Ureter (tissue), 1 donor: ENCODE measurements at regions not wholly inside any gene's neighbourhood (a gene's known extent, or its start where the extent isn't known, plus 50 kb on each side); places are given as distances from the start of the nearest gene placed in this dataset.

ENCODE experiments used
- DNase-seq: peaks from one replicate; pipeline ENCODE4 v3.0.0-alpha.2; 2020; ENCODE audit warnings: low spot score
- donor health status: DM: yes; HTN: yes; CAD: no.

DNA sequence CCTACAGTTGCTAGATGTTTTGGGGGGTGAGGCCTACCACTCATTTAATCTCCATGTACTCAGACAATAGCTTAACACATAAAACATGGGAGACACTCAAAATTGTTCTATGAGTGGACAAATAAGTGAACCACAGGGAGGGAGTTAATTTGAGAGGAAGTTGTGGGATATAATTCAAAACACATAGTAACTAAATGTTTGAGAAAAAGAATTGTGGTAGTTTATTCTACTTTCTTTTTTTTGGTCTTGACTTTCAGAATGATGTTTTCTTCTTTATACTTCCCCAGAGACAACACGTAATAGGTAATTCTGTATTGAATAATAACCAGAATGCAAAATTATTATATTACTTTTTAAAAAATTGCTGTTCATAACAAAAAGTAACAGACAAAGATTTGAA is 453.8 kb downstream of the RFPL4B start:
- no peak for DNase-seq

DNA sequence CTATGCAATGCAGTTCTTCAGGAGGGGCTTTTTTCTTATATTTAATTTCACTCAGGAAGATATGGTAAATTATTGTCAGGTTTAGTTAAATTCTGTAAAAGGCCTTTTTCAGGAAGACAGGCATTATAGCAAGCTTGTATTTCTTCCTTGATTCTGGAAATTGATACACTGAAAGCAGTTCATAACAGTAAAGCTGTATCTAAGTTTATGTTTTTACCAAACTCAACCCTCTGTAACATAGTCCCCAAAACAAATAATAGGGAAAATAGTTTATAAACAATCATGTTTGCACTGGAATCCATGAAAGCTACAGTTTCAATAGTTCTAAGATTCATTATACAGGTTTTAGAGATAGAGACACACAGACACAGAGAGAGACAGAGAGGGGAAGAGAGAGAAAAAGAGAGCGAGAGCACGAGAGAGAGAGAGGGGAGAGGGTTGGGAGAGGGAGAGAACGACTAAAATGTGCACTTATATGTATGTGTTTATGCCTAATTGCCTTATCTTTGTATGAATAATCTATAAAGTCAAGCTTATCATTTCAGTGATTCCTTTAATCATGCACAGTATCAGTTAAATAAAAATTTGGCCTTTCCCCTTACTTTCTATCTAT is 454.4 kb downstream of the RFPL4B start:
- no peak for DNase-seq

DNA sequence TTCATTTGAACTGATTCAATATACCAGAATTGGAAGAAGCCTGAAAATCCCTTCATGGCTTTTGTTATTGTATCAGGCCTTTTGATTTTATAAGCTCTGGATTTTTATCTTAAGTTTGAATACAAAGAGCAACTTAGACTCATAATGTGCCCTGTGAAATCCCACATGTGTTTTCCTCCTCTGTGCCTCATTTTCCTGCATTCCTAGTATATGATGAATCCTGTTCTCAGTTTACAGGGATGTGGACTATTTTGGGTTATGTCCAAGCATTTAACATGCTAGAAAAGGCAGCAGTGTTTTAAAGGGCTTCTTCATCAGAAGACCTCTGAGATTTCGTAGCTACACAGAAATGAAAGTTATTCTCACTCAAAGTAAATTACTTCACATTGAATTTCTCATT is 455.0 kb downstream of the RFPL4B start:
- no peak for DNase-seq

DNA sequence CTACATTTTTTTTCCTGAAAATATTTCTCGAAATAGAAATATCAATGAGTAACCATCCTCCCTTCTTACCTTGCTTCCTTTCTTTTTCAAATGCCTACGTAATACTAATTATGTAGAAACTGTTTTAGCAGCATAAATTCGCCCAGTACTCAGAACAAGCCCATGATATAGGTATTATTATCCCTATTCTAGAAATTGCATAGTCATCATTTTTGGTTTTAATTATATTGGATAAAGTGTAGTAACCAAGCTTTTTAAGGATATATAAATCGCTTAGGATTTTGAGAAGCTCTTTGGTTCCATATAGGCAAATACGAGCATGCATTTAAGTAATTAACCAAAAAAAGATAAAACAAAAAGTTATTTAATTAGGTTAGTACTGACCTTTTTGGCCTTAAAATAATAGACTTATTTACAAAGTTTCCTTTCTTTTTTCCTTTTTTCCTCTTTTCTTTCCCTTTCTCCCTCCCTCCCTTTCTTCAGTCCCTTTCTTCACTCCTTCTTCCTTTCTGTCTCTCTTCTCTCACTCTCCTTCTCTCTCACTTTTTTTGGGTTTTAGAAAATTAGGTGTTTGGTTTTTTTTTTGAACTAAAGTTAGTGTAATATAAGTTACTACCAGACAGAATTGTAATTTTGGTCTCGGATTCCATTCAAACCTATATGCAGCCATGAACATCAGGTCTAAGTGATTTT is 457.7 kb downstream of the RFPL4B start:
- no peak for DNase-seq

DNA sequence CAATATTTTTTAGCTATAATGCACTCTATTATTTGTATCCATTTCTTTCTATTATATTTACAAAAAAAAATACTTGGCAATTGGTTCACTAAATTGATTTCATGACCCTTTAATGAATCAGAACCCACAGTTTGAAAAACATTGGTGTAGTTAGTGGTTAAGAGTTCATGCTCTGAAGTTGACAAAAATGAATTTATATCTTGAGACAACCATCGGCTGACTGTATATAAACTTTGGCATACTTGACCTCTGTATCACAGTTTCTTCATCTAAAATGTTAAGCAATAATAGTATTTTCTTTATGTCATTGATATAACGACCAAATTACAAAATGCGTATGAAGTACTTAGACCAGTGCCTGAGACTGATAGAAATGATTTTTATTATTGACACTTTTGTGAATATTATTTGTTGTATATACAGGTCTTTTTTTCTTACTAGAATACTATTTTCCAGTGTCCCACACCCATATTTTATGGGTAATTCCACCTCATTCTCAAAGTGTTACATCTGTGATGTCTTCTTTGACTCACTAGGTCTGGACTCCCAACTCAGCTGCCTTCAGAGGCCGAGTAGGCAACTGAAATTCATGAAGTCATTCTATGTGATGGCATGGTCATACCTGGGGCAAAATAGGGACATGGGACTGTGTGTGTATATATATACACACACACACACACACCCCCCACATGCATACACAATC is 459.2 kb downstream of the RFPL4B start:
- no peak for DNase-seq

DNA sequence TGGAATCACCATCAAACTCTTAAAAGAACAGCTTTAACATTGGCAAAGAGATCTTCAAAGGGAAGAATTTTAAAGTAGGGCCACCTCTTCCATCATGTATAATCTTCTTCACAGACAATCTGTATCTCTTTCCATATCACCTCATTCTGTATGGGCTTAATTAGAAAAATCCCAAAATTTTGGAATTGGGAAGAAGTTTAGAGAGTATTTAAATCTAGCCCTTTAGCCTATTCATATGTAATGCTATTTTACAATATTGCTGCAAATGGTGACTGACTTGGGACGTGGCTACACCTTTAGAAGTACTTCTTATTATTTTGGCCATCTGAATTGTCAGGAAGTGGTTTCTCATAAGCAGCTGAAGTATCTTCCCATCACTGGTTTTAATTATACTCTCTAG is 474.3 kb downstream of the RFPL4B start:
- DNase-seq: no peak

DNA sequence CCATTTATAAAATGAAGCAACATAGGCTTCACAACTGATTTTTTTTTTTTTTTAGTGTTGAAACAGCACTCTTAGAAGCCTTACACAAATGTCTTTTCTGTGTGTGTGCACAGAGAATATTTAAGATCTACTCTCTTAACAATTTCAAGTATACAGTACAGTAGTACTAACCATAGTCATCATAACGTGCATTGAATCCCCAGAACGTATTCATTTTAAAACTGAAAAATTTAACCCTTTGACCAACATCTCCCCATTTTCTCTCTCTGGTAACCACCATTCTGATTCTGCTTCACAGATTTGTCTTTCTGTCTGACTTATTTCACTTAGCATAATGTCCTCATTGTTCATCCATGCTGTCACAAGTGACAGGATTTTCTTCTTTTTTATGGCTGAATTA is 475.6 kb downstream of the RFPL4B start:
- no peak for DNase-seq

DNA sequence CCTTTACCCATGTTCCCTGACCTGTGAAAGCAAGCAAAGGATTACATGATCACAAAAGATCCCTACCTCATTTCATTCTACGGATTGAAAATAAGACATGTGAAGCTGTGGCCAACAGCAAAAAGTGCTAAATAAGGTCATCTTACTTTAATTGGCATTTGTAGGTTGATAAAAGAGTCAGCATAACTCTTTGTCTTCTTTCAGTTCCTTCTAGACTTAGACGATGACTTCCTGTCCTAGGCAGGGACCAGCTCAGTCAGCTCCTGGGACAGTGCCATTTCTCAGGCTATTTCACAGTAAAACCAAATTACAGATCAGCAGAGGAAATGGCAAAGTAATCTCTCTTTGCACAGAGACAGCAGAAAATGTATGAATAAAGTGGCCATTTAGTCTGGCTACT is 480.7 kb downstream of the RFPL4B start:
- no peak for DNase-seq

DNA sequence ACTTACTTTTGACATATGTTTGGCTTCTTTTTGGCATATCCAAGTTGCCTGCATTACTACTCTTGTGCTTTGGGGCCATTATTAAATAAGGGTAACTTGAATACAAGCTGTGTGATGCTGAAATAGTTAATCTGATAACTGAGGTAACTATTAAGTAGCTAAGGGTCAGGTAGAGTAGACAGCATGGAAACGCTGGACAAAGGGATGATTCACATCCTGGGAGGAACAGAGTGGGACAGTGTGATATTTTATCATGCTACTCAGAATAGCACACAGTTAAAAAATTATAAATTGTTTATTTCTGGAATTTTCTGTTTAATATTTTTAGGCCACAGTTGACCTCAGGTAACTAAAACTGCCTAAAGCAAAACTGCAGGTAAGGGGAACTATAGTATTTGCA is 483.9 kb downstream of the RFPL4B start:
- DNase-seq: no peak

DNA sequence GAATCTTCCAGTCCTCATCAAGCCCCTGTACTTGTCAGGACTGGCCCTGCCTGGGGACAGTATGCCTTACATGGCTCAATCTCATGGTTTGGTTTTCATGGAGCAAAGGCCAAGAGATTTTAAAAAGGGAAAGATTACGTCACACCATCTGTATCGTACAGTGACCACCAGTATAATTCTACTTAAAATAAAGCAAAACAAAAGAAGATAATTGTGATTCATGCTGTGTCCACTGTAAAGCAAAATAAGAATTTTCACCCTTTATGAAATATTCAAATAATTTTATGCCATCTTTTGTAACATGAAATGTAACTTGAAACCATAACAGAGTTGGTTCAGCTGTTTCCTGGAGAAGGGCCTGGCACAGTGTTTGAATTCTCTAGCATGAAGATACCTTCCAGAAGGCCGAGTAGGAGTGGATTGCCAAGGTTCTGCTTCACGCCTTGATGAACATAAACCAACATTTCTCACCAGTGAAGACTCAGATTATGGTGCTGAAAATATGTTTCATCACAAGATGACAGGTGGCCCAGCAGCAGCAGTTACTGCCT is 486.5 kb downstream of the RFPL4B start:
- no peak for DNase-seq

DNA sequence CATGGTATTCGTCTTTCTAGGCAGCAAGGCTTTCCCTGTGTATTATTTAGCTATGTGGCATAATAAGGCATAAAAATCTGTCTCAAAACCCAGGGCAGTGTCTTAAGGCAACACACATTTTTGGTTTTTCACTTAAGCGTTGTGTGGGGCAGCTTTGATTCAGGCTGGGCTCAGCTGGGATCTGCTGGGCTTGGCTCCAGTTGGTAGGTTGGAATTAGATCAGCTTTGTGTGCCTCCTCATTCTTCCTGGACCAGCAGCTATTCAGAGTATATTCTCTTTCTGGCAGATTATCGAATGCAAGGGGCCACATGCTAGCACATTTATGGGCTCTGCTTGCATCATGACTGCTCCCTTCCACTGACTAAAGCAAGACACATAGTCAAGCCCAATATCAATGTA is 487.9 kb downstream of the RFPL4B start:
- DNase-seq: no peak

DNA sequence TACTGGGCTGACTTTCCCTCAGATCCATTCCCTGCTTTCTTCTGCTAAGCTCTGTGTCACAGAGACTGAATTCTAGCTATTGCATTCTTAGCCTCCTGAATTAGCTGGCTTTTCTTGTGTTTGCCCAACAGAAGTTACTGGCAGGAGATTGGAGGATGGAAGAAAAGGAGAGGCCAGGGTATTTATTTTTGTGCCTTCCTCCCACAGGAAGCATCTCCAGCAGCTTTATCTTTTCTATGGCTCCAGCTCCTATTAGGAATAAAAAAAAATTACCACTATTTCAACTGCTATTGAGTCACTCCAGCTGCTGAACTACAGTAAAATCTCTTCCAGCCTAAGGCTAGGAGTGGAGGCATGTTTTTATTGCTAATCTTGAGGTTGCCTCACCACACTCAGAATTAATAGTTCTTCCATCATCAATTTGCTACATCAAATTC is 492.4 kb downstream of the RFPL4B start:
- DNase-seq: no peak

DNA sequence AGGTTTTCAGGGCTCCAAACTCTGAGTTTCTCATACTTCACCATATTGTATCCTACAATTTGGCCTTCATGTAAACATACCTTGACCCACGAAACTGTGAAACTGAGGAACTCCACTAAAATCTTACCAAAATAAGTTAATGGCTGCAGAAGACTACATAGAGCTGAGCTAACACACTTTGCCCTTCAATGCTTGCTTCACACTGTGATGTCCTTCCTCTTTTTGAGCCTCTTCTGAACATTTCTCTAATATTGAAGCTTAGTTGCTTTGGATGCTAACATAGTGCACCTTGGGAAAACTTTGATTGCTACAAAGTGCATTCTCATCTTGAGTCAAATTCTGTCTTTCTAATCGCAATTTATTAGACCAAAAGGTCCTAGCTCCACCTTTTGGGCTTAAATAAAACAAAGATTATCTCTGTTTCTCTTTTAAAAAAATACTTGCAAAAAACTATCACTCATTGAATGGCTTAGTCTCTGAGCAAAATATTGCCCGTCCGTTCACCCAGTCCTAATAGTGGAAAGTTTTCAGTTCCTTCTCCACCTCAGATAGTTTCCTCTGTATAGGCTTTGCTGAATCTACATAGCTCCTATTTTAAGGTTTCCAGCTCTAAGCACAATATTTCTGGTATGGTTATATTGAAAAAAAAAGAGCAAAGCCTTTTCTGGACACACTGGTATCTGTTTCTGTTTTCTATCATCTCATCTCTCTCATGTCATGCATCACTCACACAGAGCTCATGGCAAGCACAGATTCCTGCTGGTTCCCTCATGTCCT is 494.6 kb downstream of the RFPL4B start:
- no peak for DNase-seq

DNA sequence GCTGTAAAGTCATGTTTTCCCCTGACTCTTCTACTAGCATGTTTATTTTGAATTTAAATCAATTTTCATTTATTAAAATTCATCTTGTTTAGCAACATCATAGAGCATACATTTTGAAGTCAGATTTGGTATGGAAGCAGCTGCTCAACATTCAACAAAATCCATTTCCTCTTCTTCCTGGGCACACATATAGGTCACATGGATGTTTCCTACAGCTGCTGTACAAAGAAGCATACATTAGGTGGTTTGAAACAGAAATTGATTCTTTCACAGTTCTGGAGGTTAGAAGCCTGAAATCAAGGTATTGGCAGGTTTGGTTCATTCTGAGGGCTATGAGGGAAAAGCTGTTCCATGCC is 495.2 kb downstream of the RFPL4B start:
- no peak for DNase-seq

DNA sequence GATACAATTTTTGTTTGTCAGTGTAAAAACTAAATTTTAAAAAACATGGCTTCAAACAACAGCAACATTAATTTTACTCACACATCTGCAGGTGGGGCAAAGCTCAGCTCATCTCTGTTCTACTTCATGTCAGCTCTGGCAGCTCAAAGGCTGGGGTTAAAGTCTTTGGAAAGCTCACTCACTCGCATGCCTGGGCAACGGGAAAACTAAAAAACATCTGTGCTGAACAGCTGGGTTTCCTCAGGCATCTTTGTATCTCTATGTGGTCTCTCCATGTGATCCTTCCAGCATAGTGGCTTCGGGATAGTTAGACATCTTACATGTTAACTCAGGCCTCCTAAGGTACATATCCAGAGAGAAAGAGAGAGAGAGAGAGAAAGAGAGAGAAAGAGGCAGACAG is 499.6 kb downstream of the RFPL4B start:
- DNase-seq: no peak

DNA sequence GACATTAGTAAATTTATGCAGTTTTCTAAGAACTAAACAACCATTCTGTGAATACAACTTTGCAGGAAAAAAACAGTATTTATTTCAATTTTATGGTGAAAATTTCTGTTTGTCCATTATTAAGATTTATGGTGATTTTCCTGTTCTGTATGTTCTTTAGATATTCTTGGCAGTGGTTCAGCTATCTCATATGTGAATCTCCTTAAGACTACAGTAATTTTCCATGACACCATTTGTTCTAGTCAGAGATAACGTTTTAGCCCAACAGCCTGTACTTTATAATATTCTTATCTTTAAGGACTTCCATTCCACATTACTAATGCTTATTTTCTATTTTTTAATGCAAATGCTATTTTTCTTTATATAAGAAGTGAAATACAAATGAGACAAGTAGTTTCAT is 504.0 kb downstream of the RFPL4B start:
- DNase-seq: no peak

DNA sequence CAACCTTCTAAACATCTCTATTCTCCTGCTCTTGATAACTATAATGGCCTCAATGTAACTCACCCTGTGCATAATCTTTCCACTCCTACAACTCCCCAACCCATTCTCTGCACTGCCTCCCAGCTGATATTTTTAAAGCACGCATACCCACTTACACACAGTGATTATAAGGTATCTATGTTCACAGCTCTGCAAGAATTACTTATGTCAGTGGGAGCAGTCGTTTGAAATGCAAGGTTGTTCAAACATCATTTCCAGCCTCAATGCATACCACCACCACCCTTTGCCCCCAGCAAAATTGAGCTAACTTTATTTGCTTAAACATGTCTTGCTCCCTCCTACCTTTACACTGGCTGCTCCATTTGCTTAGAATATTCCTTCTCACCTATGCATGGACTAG is 506.0 kb downstream of the RFPL4B start:
- no peak for DNase-seq

DNA sequence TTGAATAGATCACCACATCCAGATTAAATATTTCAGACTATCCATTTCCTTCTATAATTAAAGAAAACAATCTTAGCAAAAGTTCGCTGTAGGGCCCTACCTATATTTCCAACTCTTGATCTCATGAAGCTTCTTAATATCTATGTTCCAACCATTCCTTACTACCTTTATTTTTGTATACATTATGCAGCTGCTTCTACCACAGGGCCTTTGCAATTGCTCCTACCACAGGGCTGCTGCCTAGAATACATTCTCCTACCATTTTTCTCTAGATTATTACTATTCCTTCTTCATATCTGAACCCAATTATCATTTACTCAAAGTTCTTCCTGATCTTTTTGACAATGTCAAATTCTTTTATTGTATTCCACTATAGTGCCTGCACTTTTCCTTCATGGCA is 516.6 kb downstream of the RFPL4B start:
- no peak for DNase-seq

DNA sequence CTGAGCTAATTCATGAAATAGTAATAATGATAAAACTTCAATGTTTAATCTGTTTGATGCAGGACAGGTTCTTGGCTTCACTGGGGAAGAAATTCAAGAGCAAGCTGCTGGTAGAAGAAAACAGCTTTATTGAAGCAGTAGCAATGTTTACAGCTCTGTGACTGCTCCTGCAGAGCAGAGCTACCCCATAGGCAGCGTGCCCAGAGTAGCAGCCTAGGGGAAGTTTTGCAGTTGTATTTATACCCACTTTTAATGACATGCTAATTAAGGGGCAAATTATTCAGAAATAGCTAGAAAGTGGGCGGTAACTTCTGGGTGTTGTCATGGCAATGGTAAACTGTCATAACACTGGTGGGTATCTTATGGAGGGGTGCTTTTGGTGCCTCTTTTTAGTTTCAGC is 518.0 kb downstream of the RFPL4B start:
- no peak for DNase-seq

DNA sequence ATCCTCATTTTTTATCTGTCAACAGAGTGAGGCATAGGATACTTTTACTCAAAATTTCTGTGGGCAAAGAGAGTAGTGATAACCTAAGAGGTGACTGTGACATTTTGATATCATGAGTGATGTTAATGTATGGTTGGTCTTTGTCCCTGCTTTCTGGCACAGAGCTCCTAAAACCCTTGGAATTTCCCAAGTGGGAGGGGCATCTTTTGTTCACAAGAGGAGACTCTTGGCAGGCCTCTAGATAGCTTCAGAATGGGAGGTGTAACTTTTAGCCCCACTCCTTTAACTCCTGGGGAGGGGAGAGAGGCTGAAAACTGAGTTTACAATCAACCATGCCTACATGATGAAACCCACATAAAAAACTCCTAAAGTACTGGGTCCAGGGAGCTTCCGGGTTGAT is 527.8 kb downstream of the RFPL4B start:
- no peak for DNase-seq

DNA sequence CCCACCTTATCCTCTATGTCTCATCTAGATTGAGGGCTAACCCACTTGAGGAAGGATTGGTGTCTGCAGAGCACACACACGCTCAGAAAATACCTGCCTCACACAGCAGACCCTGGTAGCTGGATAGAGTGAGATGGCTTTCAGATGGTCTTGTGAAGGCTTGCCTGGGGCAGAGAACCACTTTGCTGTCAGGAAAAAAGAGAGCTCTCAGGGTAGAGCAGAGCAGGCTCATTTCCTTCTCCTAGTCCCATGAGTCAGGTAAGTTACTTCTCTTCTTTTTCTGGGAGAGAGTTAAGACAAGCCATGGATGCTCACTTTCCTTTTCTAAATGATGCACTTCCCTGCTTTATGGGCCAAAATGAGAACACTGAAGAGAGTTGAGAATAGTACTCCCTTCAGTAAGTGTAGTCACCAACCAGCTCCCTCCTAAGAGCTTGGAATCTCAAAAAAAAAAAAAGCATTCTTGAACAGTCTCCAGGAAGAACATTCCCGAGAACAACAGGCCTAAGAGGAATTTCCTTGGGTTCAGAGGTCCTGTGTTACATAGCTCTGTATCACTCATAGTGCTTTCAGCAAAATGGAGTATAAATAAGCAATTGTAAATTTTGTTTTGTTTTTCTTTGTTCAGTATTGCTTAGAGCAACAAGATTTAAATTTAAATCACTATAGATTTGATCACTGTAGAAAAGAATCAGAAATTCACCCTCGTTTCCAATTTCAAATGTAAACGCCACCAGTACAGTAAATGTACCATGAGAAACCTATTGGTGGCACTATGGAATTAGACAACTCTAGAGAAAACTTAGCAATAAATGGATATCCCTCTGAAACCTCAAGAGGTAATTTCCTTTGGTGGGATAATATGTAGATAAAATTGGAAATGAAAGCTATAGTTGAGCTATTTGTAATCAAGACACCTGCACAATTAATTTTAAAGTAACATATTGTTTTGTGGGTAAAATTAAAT is 530.3 kb downstream of the RFPL4B start:
- no peak for DNase-seq
